ENCODE measurements at regions not wholly inside any gene's neighbourhood (a gene's known extent, or its start where the extent isn't known, plus 50 kb on each side); places are given as distances from the start of the nearest gene placed in this dataset.

GRCh38 chr3:165549037-165549436, 288.2 kb downstream of the BCHE start:
- TF ChIP-seq, protein P1, sequence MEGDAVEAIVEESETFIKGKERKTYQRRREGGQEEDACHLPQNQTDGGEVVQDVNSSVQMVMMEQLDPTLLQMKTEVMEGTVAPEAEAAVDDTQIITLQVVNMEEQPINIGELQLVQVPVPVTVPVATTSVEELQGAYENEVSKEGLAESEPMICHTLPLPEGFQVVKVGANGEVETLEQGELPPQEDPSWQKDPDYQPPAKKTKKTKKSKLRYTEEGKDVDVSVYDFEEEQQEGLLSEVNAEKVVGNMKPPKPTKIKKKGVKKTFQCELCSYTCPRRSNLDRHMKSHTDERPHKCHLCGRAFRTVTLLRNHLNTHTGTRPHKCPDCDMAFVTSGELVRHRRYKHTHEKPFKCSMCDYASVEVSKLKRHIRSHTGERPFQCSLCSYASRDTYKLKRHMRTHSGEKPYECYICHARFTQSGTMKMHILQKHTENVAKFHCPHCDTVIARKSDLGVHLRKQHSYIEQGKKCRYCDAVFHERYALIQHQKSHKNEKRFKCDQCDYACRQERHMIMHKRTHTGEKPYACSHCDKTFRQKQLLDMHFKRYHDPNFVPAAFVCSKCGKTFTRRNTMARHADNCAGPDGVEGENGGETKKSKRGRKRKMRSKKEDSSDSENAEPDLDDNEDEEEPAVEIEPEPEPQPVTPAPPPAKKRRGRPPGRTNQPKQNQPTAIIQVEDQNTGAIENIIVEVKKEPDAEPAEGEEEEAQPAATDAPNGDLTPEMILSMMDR (IDR thresholded peaks at IDR 0.05 in 8 of 11, conservative IDR thresholded peaks at IDR 0.05 in 3 of 11), result no peak
- no peak for TF ChIP-seq POLR2AphosphoS5 (IDR thresholded peaks at IDR 0.05)
- no peak for TF ChIP-seq POLR2A (IDR thresholded peaks at IDR 0.05)
